Mesenchymal stem cell (in vitro differentiated cells and primary cell): ENCODE measurements at regions not wholly inside any gene's neighbourhood (a gene's known extent, or its start where the extent isn't known, plus 50 kb on each side); places are given as distances from the start of the nearest gene placed in this dataset.

Source experiments
- DNase-seq: peaks from one replicate; pipeline ENCODE4 v3.0.0-alpha.2; 2013
- H2AFZ ChIP-seq: one replicate; pipeline ENCODE4 v1.6.1; 2013; ENCODE audit warnings: low read depth, mild to moderate bottlenecking, control low read depth, inconsistent platforms, low read length, moderate library complexity
- H2AK5ac ChIP-seq: 2 replicates; pipeline ENCODE4 v1.6.1; 2013; ENCODE audit warnings: low read length, moderate library complexity, mild to moderate bottlenecking, inconsistent platforms; ENCODE audit not compliant: severe bottlenecking
- H2BK120ac ChIP-seq: one replicate; pipeline ENCODE4 v1.6.1; 2013; ENCODE audit warnings: low read depth, mild to moderate bottlenecking, inconsistent platforms, low read length, moderate library complexity
- H2BK12ac ChIP-seq, 2 experiments: one replicate each; pipeline ENCODE4 v1.6.1; 2013; ENCODE audit warnings: inconsistent platforms in 2 of 2, low read length in 2 of 2, mild to moderate bottlenecking in 2 of 2, moderate library complexity in 2 of 2, control low read depth in 1 of 2
- H2BK15ac ChIP-seq: one replicate; pipeline ENCODE4 v1.6.1; 2013; ENCODE audit warnings: mild to moderate bottlenecking, low read depth, inconsistent platforms; ENCODE audit not compliant: poor library complexity, severe bottlenecking
- H2BK5ac ChIP-seq: 2 replicates; pipeline ENCODE4 v1.6.1; 2013; ENCODE audit warnings: low read depth, mild to moderate bottlenecking, low read length, control low read depth, inconsistent platforms; ENCODE audit not compliant: poor library complexity, severe bottlenecking
- H3K14ac ChIP-seq, 2 experiments: one replicate each; pipeline ENCODE4 v1.6.1; 2013; ENCODE audit warnings: inconsistent platforms in 2 of 2, low read length in 2 of 2, control low read depth in 1 of 2, mild to moderate bottlenecking in 1 of 2, moderate library complexity in 1 of 2
- H3K18ac ChIP-seq, 2 experiments: one replicate each; pipeline ENCODE4 v1.6.1; 2013; ENCODE audit warnings: inconsistent platforms in 2 of 2, low read length in 2 of 2, control low read depth in 1 of 2, low read depth in 1 of 2, mild to moderate bottlenecking in 1 of 2
- H3K23ac ChIP-seq, 2 experiments: one replicate each; pipeline ENCODE4 v1.6.1; 2013; ENCODE audit warnings: inconsistent platforms in 2 of 2, low read length in 2 of 2, mild to moderate bottlenecking in 2 of 2, moderate library complexity in 2 of 2, control low read depth in 1 of 2
- H3K27ac ChIP-seq: 2 replicates; pipeline ENCODE4 v1.5.1; 2013; ENCODE audit warnings: mild to moderate bottlenecking, moderate library complexity, low read length, control low read depth, inconsistent platforms; ENCODE audit not compliant: poor library complexity, severe bottlenecking
- H3K27me3 ChIP-seq, 2 experiments: 2 replicates each; pipeline versions ENCODE4 v1.6.1 to v1.7.0; 2013; ENCODE audit warnings: low read length in 2 of 2, mild to moderate bottlenecking in 2 of 2, moderate library complexity in 2 of 2, control low read depth in 1 of 2, inconsistent platforms in 1 of 2; ENCODE audit not compliant: control insufficient read depth in 1 of 2, insufficient read depth in 1 of 2
- H3K36me3 ChIP-seq, 2 experiments: 2 replicates each; pipeline versions ENCODE4 v1.6.1 to v1.7.0; 2013; ENCODE audit warnings: low read length in 2 of 2, control low read depth in 1 of 2, inconsistent platforms in 1 of 2, low read depth in 1 of 2, mild to moderate bottlenecking in 1 of 2; ENCODE audit not compliant: insufficient read depth in 2 of 2, control insufficient read depth in 1 of 2
- H3K4ac ChIP-seq, 2 experiments: one replicate each; pipeline ENCODE4 v1.6.1; 2013; ENCODE audit warnings: inconsistent platforms in 2 of 2, low read length in 2 of 2, mild to moderate bottlenecking in 2 of 2, moderate library complexity in 2 of 2, control low read depth in 1 of 2, low read depth in 1 of 2
- H3K4me1 ChIP-seq: 2 replicates; pipeline ENCODE4 v1.6.1; 2013; ENCODE audit warnings: low read depth, low read length, control low read depth; ENCODE audit not compliant: control insufficient read depth, insufficient read depth
- H3K4me2 ChIP-seq: 2 replicates; pipeline ENCODE4 v1.6.1; 2013; ENCODE audit warnings: low read length, mild to moderate bottlenecking, inconsistent platforms; ENCODE audit not compliant: poor library complexity, severe bottlenecking
- H3K4me3 ChIP-seq, 2 experiments: 2 replicates each; pipeline versions ENCODE4 v1.5.1 to v1.7.0; 2013; ENCODE audit warnings: low read length in 2 of 2, mild to moderate bottlenecking in 2 of 2, control low read depth in 1 of 2, low read depth in 1 of 2; ENCODE audit not compliant: insufficient read depth in 1 of 2
- H3K79me1 ChIP-seq: replicated peaks from 2 replicates; pipeline ENCODE4 v1.6.1; 2013; ENCODE audit warnings: mild to moderate bottlenecking, control low read depth, low read length, inconsistent platforms; ENCODE audit not compliant: poor library complexity, severe bottlenecking
- H3K9ac ChIP-seq: 2 replicates; pipeline ENCODE4 v1.7.0; 2013; ENCODE audit warnings: mild to moderate bottlenecking, low read length, moderate library complexity
- H3K9me3 ChIP-seq: 2 replicates; pipeline ENCODE4 v1.7.0; 2013; ENCODE audit warnings: mild to moderate bottlenecking, low read length; ENCODE audit not compliant: control insufficient read depth
- H4K8ac ChIP-seq: one replicate; pipeline ENCODE4 v1.6.1; 2013; ENCODE audit warnings: inconsistent platforms, mild to moderate bottlenecking, low read length, moderate library complexity
- H4K91ac ChIP-seq: one replicate; pipeline ENCODE4 v1.6.1; 2013; ENCODE audit warnings: mild to moderate bottlenecking, low read length, inconsistent platforms
- WGBS: methylation state at CpG from one replicate; pipeline ENCODE4 v1.1.7; 2013; ENCODE audit warnings: mixed read lengths; 5-methylcytosine and 5-hydroxymethylcytosine counted together

DNA sequence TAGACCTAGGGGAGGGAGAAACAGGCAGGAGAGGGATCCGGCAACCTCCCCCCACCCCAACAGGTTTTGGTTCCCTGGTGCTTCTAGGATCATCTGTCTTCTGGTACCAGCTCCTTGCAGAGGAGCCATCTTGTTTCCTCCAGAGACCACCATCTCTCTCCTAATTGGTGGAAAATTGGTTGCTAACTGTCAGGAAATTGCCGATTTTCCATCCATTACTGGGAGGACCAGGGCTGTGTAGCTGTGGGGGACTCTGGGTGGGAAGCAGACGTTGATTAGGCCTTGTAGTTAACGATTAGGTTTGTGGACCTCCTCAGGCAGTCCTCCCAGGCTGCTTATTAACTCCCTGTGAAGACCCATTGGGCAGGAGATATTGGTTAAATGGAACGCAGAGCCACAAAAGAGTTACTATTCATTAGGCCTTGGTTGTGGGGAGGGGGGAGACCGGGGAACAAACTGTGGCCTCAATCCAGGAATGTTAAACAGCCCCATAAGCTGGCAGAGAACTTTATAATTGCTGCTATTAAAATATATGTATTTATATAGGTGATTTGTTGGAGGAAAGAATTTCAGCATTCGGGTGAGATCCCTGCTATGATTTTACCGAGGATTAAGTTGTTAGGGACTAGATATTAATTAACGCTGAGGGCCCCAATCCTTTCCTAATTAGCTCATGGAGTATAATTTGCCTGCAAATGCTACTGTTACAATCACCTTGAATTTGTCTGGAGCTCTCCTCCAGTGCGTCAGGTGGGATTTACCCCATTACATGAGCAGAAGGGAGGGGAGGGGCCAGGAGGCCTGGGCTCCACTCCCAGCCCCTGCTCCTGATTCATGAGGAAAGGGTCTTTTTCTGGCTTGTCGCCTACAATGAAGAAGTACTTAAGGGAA lies 61.2 kb upstream of the TRABD2B start:
- Histone ChIP-seq H3K14ac (no peak overlapping the region), H4K8ac (no peak overlapping the region), H3K27me3 (peaks cover 5 to 67% of the 10 kb centered on the region in 2 experiments), H2AK5ac (no peak overlapping the region), H3K4ac (no peak overlapping the region), H2BK5ac (no peak overlapping the region), H3K36me3 (no peaks in the 10 kb centered on the region), H3K4me3 (no peak overlapping the region), H3K4me2 (no peak overlapping the region), H4K91ac (no peak overlapping the region), H3K9me3 (no peaks in the 10 kb centered on the region), H2BK12ac (no peak overlapping the region), H2AFZ (no peak overlapping the region), H3K79me1 (no peaks in the 10 kb centered on the region), H2BK15ac (no peak overlapping the region), H2BK120ac (no peak overlapping the region), H3K4me1 (no peaks in the 10 kb centered on the region), H3K27ac (no peak overlapping the region), H3K18ac (no peak overlapping the region), H3K23ac (no peak overlapping the region), H3K9ac (no peak overlapping the region)
- DNase-seq: no peak
- 77% methylated on average over 9 of the region's 11 CpGs for WGBS

DNA sequence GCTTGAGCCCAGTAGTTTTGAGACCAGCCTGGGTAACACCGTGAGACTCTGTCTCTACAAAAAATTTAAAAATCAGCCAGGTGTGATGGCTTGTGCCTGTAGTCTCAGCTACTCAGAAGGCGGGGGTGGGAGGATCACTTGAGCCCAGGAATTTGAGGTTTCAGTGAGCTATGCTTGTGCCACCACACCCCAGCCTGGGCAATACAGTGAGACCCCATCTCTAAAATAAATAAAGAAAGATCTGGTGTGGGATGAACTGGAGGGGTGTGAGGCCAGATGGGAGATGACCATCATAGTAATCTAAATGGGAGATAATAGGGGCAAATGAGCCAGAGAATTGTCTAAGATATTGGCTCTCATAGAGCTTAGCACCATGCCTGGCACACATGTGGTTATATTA lies 60.1 kb upstream of the TRABD2B start:
- Histone ChIP-seq H4K91ac (no peak overlapping the region), H3K79me1 (no peaks in the 10 kb centered on the region), H2BK15ac (no peak overlapping the region), H3K4me2 (no peak overlapping the region), H3K9ac (no peak overlapping the region), H2AFZ (no peak overlapping the region), H3K23ac (no peak overlapping the region), H3K18ac (no peak overlapping the region), H2BK12ac (no peak overlapping the region), H2BK120ac (no peak overlapping the region), H3K4me3 (no peak overlapping the region), H3K14ac (no peak overlapping the region), H2BK5ac (no peak overlapping the region), H3K4ac (no peak overlapping the region), H3K9me3 (no peaks in the 10 kb centered on the region), H3K36me3 (no peaks in the 10 kb centered on the region), H3K4me1 (no peaks in the 10 kb centered on the region), H3K27me3 (peaks cover 5 to 56% of the 10 kb centered on the region in 2 experiments), H2AK5ac (no peak overlapping the region), H3K27ac (no peak overlapping the region), H4K8ac (no peak overlapping the region)
- WGBS: 75% methylated on average over 2 of the region's 2 CpGs
- no peak for DNase-seq

GRCh38 chr1:48055876-48056764 lies 58.9 kb upstream of the TRABD2B start:
- Histone ChIP-seq H2BK120ac (no peak overlapping the region), H3K18ac (no peak overlapping the region), H2BK12ac (no peak overlapping the region), H3K4me2 (no peak overlapping the region), H4K91ac (no peak overlapping the region), H3K4ac (no peak overlapping the region), H3K4me3 (no peak overlapping the region), H3K79me1 (no peaks in the 10 kb centered on the region), H2AK5ac (no peak overlapping the region), H3K14ac (no peak overlapping the region), H3K9ac (no peak overlapping the region), H2AFZ (no peak overlapping the region), H3K9me3 (no peaks in the 10 kb centered on the region), H3K27ac (no peak overlapping the region), H2BK15ac (no peak overlapping the region), H3K36me3 (no peaks in the 10 kb centered on the region), H3K4me1 (no peaks in the 10 kb centered on the region), H3K27me3 (peaks cover 5 to 56% of the 10 kb centered on the region in 2 experiments), H4K8ac (no peak overlapping the region), H2BK5ac (no peak overlapping the region), H3K23ac (no peak overlapping the region)
- no peak for DNase-seq
- 75% methylated on average over 6 of the region's 9 CpGs for WGBS

- no peak overlapping the region for H2BK12ac ChIP-seq
- no peak overlapping the region for H2AFZ ChIP-seq
- H2BK120ac ChIP-seq: no peak overlapping the region
- no peak overlapping the region for H3K18ac ChIP-seq
- H3K27me3 ChIP-seq: peaks cover 0 to 40% of the 10 kb centered on the region in 2 experiments
- no peak overlapping the region for H3K9ac ChIP-seq
- H4K91ac ChIP-seq: no peak overlapping the region
- H3K4me2 ChIP-seq: no peak overlapping the region
- no peak overlapping the region for H4K8ac ChIP-seq
- H2BK15ac ChIP-seq: no peak overlapping the region
- H3K4ac ChIP-seq: no peak overlapping the region
- DNase-seq: no peak
- no peak overlapping the region for H2BK5ac ChIP-seq
- H3K79me1 ChIP-seq: no peaks in the 10 kb centered on the region
- H3K27ac ChIP-seq: no peak overlapping the region
- H3K14ac ChIP-seq: no peak overlapping the region
- no peaks in the 10 kb centered on the region for H3K36me3 ChIP-seq
- H3K4me1 ChIP-seq: no peaks in the 10 kb centered on the region
- no peak overlapping the region for H3K4me3 ChIP-seq
- H3K9me3 ChIP-seq: no peaks in the 10 kb centered on the region
- H3K23ac ChIP-seq: no peak overlapping the region
- H2AK5ac ChIP-seq: no peak overlapping the region
Observed at GRCh38 chr1:48054232-48054631, 57.0 kb upstream of the TRABD2B start.
